Ishikawa (cell line): ENCODE measurements at regions not wholly inside any gene's neighbourhood (a gene's known extent, or its start where the extent isn't known, plus 50 kb on each side); places are given as distances from the start of the nearest gene placed in this dataset.

Experiments
- CEBPB ChIP-seq: IDR thresholded peaks from 2 replicates; pipeline ENCODE4 v1.6.1; 2012
- CREB1 ChIP-seq: IDR thresholded peaks from 2 replicates; pipeline ENCODE4 v1.6.1; 2012; ENCODE audit warnings: low read depth
- EGR1 ChIP-seq: IDR thresholded peaks from 2 replicates; pipeline ENCODE4 v1.6.1; 2012
- EP300 ChIP-seq: IDR thresholded peaks from 2 replicates; pipeline ENCODE4 v1.6.1; 2012; ENCODE audit warnings: borderline replicate concordance
- FOXM1 ChIP-seq: IDR thresholded peaks from 2 replicates; pipeline ENCODE4 v1.6.1; 2012; ENCODE audit warnings: low read depth, borderline replicate concordance
- MAX ChIP-seq: IDR thresholded peaks from 2 replicates; pipeline ENCODE4 v1.6.1; 2012
- NFIC ChIP-seq: IDR thresholded peaks from 2 replicates; pipeline ENCODE4 v1.6.1; 2012
- RAD21 ChIP-seq: IDR thresholded peaks from 2 replicates; pipeline ENCODE4 v1.6.1; 2012; ENCODE audit warnings: low read depth
- REST ChIP-seq: IDR thresholded peaks from 2 replicates; pipeline ENCODE4 v1.6.1; 2012; ENCODE audit warnings: low read depth, mild to moderate bottlenecking
- TAF1 ChIP-seq: IDR thresholded peaks from 2 replicates; pipeline ENCODE4 v1.6.1; 2012; ENCODE audit warnings: low read depth, mild to moderate bottlenecking
- TCF12 ChIP-seq: IDR thresholded peaks from 2 replicates; pipeline ENCODE4 v1.6.1; 2012; ENCODE audit warnings: low read depth
- TEAD4 ChIP-seq: IDR thresholded peaks from 2 replicates; pipeline ENCODE4 v1.6.1; 2012
- USF1 ChIP-seq: IDR thresholded peaks from 2 replicates; pipeline ENCODE4 v1.6.1; 2012
- YY1 ChIP-seq: IDR thresholded peaks from 2 replicates; pipeline ENCODE4 v1.6.1; 2012; ENCODE audit warnings: low read depth
- ZBTB7A ChIP-seq: IDR thresholded peaks from 2 replicates; pipeline ENCODE4 v1.6.1; 2012; ENCODE audit warnings: low read depth

GRCh38 chr3:159236321-159236720 lies 434.5 kb downstream of the MFSD1 start:
- no peak for TF ChIP-seq TAF1
- TF ChIP-seq ZBTB7A: no peak
- TF ChIP-seq TEAD4: no peak
- TF ChIP-seq CEBPB: no peak
- TF ChIP-seq MAX: no peak
- no peak for TF ChIP-seq YY1

GRCh38 chr3:159237226-159237625 lies 435.4 kb downstream of the MFSD1 start:
- TF ChIP-seq TEAD4 (no peak), YY1 (no peak), FOXM1 (no peak), USF1 (no peak), NFIC (no peak), RAD21 (no peak), MAX (no peak), EGR1 (no peak), CREB1 (no peak), ZBTB7A (no peak), REST (no peak), EP300 (no peak), CEBPB (no peak)

GRCh38 chr3:159238646-159239045 lies 436.8 kb downstream of the MFSD1 start:
- TF ChIP-seq ZBTB7A: no peak
- no peak for TF ChIP-seq RAD21
- TF ChIP-seq USF1: no peak
- no peak for TF ChIP-seq CREB1

- no peak for TF ChIP-seq RAD21
- TF ChIP-seq TAF1: no peak
- no peak for TF ChIP-seq EGR1
- no peak for TF ChIP-seq ZBTB7A
- TF ChIP-seq YY1: no peak
- TF ChIP-seq REST: no peak
- no peak for TF ChIP-seq TEAD4
- TF ChIP-seq MAX: no peak
- no peak for TF ChIP-seq FOXM1
- no peak for TF ChIP-seq EP300
- no peak for TF ChIP-seq CEBPB
- TF ChIP-seq NFIC: no peak
- TF ChIP-seq USF1: no peak
- TF ChIP-seq CREB1: no peak
- TF ChIP-seq TCF12: no peak
Observed at GRCh38 chr3:159239059-159239458, 437.2 kb downstream of the MFSD1 start.

- TF ChIP-seq NFIC: no peak
- no peak for TF ChIP-seq ZBTB7A
- TF ChIP-seq TEAD4: no peak
- TF ChIP-seq REST: no peak
- TF ChIP-seq FOXM1: no peak
- no peak for TF ChIP-seq EP300
- no peak for TF ChIP-seq TCF12
- TF ChIP-seq CREB1: no peak
- TF ChIP-seq CEBPB: no peak
- TF ChIP-seq MAX: no peak
- TF ChIP-seq YY1: no peak
- TF ChIP-seq USF1: no peak
- TF ChIP-seq RAD21: no peak
- TF ChIP-seq TAF1: no peak
- no peak for TF ChIP-seq EGR1
Observed at GRCh38 chr3:159244933-159245332, 443.1 kb downstream of the MFSD1 start.
